GM19463 (cell line): ENCODE measurements at regions not wholly inside any gene's neighbourhood (a gene's known extent, or its start where the extent isn't known, plus 50 kb on each side); places are given as distances from the start of the nearest gene placed in this dataset.

Experiments
- ATAC-seq: cut with Tn5 transposase; IDR thresholded peaks from one replicate; pipeline ENCODE4 v1.9.1; 2021; ENCODE audit warnings: mild to moderate bottlenecking, moderate library complexity; ENCODE audit not compliant: unreplicated experiment

DNA sequence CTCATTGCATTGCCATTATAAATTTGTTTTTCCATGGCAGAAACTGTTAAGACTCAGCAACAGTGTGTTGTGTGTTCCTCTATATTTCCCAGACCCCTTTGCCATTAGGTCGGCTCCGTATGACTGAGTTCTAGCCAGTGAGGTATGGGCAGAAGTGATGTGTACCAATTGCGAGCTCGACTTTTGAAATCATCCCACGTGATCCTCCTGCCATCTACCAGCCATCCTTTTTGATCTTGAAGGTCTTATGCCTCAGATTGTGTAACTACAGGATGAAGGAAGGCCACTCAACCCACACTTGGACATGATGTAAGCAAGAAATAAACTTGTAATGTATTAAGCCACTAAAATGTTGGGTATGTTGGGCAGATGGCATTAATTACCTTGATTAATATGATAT is 562.3 kb downstream of the PDCD6IP start:
- ATAC-seq: no peak

DNA sequence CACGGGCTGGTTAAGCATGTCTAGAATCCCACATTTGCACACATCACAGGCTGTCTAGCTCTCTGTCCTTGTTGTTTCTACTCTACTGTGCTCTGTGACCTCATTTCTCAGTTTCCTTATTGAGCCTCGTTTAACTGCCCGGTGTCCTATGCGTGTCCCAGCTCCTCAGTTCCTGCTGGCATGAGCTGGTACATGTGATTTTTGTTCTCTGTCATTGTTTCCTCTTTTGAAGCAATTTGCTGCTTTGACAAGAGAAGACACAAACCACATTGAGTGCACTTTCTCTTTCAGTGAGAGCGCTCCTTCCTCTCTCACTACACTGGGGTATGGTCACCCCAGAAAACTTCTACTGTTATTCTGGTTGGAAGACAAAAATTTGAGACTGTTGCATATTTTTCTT is 563.5 kb downstream of the PDCD6IP start:
- ATAC-seq: peak; percentile 93

DNA sequence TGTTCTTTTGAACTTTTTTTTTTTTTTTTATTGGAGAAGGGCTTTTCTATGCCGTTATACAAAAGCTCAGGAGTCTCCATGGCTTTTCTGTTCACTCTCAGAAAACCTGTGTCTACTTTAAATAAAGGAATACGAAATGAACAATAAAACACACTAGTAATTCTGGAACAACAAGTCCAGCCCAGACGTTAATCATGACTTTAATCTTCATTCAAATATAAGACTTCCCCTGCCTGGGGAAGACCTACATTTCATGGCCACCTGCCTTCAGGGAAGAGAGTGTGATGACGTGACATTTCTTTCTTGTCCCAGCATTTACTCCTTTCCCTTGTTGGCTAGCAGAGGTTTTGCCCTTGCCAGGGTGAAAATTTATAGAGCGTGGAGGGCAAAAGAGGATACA is 564.5 kb downstream of the PDCD6IP start:
- ATAC-seq: no peak

DNA sequence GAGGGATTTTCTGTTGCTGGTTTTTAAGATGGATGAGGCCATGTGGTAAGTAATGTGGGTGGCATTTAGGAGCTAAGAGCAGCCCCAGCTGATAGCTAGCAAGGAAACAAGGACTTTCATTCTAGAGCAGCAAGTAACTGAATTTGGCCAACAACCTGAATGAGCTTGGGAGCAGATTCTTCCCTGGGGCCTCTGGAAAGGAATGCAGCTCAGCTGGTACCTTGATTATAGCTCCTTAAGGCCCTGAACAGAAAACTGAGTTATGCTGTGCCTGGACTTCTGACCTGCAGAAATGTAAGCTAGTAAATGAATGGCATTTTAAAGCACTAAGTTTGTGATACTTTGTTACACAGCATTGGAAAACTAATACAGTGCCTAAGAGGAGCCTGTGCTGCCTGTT is 565.5 kb downstream of the PDCD6IP start:
- no peak for ATAC-seq

DNA sequence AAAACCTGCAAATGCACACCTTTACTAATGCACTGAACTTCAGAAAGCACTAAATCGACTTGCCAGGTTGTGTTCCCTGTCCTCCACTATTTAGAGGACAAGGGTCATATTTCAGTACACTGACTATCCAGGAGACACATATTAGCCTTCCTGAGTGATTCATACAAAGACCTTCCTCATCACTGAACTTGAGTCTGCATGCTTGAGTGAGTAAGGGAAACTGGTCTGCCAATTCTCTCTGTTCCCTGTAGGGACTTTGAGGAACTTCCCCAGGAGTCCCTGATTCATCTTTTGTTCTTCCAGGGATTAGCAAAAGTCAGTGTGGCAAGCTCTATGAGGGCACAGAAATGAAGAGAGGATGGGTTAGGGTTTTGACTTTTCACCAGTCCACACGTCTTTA is 565.9 kb downstream of the PDCD6IP start:
- no peak for ATAC-seq

DNA sequence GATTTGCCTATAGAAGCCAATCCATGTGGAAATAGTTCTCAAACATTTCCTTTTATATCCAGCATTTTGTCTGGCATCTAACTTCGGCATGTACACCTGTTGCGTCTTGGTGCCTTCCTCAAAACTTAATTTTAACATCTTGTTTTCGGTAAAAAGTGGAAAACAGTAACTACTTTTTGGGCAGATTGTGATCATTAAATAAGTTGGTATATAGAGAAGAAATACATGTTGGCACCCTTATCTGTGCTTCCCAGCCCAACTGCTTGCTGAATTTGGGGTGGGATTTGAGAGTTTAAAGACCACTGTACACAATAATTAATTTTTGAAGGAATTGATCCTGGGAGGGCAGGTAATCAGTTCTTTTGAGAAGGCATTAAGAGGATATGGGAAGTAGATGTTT is 566.8 kb downstream of the PDCD6IP start:
- no peak for ATAC-seq

DNA sequence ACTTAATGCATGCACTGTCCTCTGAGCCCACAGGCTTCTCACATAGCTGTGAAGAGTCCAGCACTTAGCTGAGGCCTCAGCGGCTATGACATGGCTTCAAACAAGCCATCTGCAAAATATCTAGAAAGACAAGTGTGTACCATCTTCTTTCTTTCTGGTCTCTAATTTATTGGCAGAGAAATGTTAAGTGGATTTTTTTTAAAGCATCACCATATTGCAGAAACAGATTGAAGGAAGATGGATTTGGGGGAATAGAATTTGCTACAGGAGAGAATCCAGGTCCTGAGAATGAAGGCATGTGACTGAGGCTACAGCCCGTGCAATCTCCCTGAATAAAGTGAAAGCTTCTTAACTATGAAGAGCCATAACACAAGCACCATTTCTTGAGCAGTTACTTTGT is 567.3 kb downstream of the PDCD6IP start:
- no peak for ATAC-seq

DNA sequence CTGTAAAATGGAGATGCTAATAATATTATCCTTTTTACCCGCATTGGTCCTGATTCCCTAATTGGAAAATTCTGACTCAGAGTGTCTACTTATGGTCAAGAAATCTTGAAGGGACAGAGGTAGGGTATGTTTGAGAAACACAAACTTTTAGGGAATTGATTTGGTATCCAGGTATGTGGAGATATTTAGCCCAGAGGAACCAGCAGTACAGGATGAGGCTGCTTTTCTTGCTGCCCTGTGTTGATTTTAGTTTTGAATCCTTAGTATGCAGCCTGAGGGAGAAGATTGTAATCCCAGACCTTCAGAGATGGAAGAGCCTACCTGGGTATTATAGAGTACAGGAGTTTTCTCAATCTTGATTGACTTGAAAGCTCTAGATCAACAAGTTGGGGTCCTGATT is 569.1 kb downstream of the PDCD6IP start:
- ATAC-seq: no peak

DNA sequence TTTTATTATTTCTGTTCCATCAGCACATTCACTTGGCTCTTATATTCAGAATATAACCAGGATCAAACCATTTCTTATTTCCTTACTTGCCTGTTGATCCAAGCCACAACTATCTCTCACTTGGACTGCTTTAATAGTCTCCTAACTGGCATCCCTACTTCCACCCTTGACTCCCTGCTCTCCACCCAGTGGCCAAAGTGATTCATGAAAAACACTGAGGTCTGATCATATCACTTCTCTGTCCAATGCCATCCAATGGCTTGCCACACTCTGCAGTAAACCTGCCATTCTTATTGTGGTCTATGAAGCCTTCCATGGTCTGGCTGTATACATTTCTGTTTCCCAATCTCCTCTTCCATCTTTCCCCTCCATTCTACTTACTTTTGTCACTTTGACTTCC is 576.1 kb downstream of the PDCD6IP start:
- ATAC-seq: no peak

DNA sequence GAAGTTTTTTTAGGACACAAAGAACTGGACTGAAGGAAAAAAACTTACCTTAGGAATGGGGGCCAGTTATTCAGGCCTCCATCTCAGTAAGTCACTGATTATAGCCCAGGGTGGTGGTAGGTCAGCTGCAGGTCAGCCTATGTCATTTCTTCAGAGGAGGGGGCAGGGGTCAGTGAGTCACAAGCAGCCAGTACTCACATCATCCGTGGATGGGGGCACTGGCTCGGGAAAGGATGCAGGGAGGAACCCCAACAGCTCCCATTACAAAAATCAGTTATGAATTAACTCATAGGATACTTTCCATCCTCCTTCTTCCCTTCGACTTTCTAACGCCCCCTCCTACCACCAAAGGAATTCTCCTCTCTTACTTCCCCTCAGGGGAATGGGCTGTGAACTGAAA is 578.3 kb downstream of the PDCD6IP start:
- ATAC-seq: no peak

DNA sequence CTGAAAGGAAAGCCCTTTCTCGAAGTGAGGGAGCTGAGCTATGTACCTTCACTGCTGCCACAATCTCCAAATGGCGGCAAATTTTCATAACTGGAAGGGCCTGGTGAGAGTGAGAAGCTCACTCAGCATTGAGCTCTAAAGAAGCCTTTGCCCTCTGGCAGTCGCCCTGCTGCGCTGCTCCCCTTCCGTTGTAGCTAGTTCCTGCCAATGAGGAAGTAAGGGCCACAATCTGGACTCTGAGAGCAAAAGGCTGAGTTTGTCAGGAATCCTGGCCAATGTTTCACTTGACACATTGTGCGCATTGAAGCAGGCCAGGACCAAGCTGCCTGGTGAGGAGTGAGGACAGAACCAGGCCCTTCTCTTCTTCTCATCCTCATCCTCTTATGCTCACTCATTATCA is 579.5 kb downstream of the PDCD6IP start:
- ATAC-seq: no peak

DNA sequence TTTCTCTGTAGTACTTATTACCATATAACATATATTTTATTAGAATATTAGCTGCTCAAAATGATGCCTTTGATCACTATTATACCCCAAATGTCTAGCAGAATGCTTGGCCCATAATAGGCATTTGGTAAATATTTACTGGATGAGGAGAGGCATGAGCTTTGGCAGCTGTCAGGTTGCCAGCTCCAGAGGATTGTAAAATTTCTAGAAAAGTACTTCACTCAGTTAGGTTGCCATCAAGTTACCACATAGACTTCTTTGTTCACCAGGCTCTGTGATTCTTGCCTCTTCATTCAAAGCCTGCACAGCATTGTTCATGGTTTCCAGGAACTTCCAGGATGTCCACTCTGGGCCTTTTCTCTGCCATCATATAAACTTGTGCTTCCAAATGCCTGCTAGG is 582.8 kb downstream of the PDCD6IP start:
- no peak for ATAC-seq

DNA sequence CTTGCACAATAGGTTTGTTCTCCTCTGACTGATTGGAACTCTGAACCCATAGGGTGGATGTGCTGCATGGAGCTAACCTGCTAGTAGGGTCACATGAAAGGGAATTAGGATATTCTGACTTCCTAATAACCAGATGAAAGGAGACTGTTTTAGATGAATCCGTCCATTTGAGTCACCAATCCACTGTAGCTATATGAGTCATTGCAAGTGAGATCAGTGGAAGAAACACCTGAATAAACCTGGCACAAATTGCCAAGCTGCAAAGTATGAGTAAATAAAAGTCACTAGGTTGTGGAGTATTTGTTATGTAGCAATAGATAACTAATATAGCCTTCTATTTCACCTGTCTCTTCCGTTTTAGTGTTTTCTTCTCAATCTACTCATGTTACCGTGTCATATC is 584.4 kb downstream of the PDCD6IP start:
- ATAC-seq: no peak

DNA sequence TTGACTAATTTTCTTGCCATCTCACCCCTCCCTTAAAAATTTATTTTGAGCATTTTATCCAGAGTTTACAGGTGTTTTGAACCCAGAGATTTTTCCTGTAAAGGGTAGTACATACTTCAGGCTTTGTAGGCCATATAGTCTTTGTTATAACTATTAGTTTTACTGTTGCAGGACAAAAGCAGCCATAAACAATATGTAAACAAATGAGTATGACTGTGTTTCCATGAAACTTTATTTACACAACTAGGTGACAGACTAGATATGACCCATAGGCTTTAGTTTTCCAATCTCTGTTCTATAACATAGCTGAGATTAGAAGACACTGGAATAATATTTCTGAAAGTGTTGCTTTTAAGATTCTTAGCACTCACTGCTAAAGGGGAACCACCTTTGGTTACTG is 587.9 kb downstream of the PDCD6IP start:
- no peak for ATAC-seq

DNA sequence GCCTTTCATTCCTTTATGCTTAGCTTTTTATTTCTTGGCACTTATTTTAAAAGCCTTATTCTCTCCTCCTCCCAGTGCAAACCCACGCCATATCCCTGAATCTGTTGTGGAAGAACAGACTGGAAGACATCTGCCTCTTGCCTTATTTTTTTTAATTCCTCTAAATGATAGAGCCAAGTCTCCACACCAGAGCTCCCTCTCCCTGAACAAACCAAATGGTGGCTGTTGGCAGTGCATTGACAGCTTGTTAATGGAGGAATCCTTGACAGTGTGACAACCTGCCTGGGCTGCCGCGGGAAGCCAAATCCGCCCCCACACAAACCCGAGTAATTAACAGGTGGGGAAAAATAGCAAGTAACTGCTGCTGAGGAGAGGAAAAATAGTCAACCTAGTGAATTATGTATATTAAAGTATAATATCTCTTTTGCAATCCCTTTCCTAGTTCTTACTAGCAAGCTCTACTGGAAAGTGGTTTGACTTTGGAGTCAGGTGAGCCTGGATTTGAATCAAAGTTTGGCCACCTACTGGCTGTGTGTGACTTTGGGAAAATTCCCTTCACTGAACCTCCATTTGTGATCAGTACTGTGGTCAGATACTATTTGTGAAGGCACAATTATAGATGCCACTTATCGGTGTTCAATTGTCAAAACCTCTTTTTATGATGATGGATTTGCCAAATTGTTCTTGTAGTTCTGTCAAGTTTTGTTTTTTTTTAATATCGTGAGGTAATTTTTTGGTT is 589.6 kb downstream of the PDCD6IP start:
- ATAC-seq: no peak

DNA sequence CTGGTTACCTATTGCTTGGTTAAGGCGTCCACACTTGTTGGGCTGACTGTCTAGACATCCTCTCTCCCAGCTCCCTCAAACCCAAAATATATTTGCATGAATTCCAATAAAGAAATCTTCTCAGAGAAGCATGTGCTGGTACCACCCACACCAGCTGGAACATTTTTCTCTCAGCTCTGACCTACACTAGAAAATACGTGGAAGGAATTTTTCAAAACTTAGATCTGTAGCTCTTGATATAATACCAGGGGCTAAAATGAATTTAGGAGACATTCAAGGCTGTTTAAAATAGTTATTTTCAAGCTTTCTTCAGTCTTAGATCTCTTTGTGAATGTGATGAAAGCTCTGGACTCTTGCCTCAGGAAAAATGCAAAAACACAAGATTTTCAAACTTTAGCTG is 590.4 kb downstream of the PDCD6IP start:
- ATAC-seq: no peak

DNA sequence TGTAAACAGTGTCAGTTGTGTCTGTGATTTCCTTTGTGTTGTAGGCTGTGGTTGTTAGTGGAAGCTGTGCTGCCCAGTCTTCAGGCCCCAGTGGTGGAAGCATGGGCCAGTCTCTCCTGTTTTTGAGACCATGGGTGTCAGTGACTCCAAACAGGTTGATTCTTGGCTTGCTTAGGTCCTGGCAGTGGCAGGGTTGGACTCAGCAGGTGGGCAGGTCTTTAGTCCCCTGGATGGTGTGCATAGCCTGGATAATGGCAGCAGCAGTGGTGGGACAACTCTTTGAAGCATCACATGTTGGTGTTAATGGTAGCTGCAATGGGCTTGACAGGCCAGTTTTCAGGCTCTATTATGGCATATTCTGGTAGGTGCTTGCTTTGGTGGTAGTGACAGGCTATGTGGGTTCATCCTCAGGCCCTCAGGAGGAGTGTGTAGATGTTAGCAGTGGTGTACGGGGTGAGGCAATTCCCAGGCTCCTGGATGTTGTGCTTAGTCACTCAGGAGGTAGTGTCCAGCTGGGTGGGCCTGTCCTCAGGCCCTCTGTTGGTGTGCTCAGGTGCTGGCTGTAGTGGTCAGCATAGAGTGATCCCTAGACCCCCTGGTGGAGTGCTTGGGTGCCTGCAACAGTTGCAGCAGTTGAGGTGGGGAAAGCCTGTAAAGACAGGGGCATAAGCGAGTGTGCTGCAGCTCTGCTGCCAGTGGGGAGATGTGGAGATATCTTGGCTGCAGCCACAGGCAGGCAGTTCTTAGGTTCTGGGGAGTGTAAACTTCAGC is 596.7 kb downstream of the PDCD6IP start:
- no peak for ATAC-seq

DNA sequence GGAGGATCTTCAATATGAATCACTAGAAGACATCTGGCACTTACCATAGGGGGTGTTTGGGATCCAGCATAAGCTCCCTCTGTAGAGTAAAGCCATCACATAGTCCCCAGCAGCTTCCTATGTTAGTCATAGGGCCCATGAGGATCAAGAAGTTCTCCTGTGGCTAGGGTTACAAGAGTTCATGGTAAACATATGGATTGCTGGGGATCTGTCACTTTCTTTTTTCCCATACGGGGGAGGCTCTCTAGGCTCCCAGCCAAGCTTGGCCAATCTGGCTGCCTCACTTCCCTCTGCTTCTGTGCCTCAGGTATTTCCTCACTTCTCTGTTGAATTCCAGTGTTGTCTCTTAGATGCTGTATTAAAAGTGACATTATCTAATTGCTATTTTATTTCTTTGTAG is 597.9 kb downstream of the PDCD6IP start:
- ATAC-seq: no peak

DNA sequence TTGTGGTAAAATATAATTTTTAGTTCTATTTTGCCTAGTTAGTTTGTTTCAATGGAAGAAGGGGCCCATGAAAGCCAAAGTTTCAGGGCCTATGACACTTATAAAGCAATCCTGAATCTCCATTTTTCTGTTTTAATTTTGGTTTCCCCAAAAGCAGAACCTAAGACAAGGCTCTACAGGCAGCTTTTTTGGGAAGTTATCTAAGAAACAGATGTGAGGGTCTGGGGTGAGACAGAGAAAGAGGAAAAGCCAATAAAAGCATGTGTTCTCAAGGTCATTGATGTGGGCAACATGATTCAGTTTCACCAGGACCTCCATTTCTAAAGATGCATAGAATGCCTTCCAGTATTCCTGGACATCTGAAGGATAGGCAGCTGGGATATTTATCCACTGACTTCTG is 598.5 kb downstream of the PDCD6IP start:
- ATAC-seq: no peak

DNA sequence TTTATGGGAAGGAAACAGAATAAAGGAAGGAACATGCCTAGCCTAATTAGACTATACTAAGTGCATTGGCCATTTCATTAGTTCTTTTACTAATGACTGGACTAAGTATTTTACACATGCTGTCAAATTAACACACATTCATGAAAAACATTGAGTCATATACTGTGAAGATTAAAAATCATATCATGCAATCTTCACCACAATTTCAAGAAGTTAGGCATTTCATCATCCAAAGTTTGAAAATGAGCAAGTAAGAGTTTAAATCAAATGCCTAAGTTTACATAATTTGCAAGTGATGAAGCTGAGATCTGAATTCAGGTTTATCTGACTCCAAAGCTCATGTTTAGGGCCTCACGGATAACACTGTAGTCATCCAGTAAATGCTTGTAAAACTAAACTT is 601.0 kb downstream of the PDCD6IP start:
- no peak for ATAC-seq

DNA sequence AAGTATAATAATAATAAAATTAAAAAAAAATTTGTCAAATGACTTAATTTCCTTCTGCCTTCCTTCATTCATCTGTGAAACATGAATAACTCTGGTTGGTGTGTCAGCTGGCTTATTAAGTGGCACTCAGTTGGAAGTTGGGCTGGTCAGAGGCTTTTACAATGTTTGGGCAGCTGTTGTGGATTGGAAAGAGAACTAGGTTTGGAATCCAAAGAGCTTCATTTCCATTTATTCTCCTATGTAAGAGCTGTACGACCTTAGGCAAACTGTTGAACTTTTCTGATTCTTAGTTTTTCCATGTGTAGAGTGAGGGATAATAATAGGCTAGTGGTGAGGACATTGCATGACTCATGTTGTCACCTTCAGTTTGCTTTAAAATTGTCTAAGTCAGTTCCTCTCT is 606.7 kb downstream of the PDCD6IP start:
- no peak for ATAC-seq

DNA sequence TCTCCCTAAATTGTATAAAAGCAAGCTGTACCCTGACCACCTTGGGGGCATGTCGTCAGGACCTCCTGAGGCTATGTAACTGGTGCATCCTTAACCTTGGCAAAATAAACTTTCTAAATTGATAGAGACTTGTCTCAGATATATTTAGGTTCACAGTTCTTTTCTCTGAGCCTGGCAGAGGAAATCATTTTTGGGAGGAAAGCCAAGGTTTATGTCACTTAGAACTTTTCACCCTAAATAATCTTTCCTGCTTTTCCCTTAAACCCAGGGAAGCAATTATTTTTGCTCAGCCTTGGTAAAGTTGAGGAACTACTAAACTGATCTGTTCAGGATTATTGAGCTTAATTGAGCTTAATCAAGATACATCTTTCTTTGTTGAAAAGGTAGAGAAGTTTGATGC is 608.9 kb downstream of the PDCD6IP start:
- no peak for ATAC-seq

DNA sequence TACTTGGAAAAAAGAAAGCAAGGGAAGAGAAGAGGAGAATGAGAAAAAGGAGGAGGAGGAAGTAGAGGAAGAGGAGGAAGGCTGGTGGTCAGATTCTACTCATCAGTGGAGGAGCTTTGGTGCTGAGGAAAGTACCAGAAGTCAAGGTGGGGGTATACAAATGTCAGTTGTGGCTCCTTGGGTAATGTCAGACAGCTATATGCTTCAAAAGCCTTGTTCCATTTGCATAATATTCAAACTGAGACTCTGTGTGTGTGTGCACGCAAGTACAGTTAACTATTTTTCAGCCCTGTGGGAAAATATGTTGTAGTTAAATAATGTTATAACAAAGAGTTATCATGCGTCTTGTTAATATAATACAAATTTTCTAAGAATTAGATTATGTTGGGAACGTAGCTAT is 609.7 kb downstream of the PDCD6IP start:
- peak; percentile 66 for ATAC-seq
